ENCODE measurements at regions not wholly inside any gene's neighbourhood (a gene's known extent, or its start where the extent isn't known, plus 50 kb on each side); places are given as distances from the start of the nearest gene placed in this dataset.

DNA sequence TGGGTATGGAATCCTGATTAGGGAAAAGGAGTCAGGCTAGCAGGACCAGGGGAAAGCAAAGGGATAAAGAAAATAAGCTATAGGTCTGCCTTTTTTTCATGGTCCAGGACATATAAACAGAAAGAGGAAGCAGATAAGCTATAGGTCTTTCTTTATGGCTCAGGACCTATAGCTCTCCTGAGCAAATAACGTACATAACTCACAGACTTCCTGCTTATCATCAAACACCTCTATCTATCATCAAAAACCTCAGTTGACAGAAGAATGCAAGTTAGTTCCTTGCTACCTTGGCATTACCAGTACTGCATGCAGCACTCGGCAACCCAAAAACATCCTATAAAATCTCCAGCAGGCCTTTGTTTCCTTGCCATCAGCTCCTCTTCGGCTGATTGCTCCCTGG lies 238.7 kb upstream of the OR4E1 start:
- no peaks in the 10 kb centered on the region for H3K79me1 ChIP-seq (ENCODE audit: low read depth, low read length)
- WGBS, 2 experiments (ENCODE audit: extremely low coverage in 1 of 2, insufficient coverage in 1 of 2, insufficient read length in 1 of 2, insufficient replicate concordance in 2 of 2, low coverage in 1 of 2, low lambda C conversion rate in 2 of 2, missing lambda C conversion rate in 1 of 2), result 98% methylated on average over 3 of the region's 3 CpGs; no CpG with 5 or more reads in 1 of the 2 experiments

More for the DNA sequence above, 238.7 kb upstream of the OR4E1 start:
- no peak for TF ChIP-seq CEBPB (IDR thresholded peaks at IDR 0.05; ENCODE audit: low read depth, low read length)
- TF ChIP-seq NRF1 (IDR thresholded peaks at IDR 0.05; ENCODE audit: low read depth, low read length), result no peak
- TF ChIP-seq FOSL1 (IDR thresholded peaks at IDR 0.05; ENCODE audit: insufficient read depth, low read depth, low read length), result no peak
- no peak for TF ChIP-seq POLR2A (IDR thresholded peaks at IDR 0.05; ENCODE audit: control extremely low read depth in 1 of 2, low read depth in 2 of 2, low read length in 2 of 2)
- TF ChIP-seq KDM4A (IDR thresholded peaks at IDR 0.05; ENCODE audit: low read depth, low read length, severe bottlenecking), result no peak
- TF ChIP-seq CHD2 (IDR thresholded peaks at IDR 0.05; ENCODE audit: low read length), result no peak
- no peaks in the 10 kb centered on the region for H3K9me3 ChIP-seq (ENCODE audit: insufficient read depth in 2 of 2, low read depth in 1 of 2, low read length in 1 of 2)
- no peak overlapping the region for H2BK20ac ChIP-seq (ENCODE audit: low read length)
- no peak overlapping the region for H3K18ac ChIP-seq (ENCODE audit: extremely low read depth, low read length)
- no peaks in the 10 kb centered on the region for H3K36me3 ChIP-seq (ENCODE audit: control insufficient read depth in 2 of 4, insufficient read depth in 4 of 4, low read length in 3 of 4)
- no peak overlapping the region for H3K56ac ChIP-seq (replicated peaks; ENCODE audit: insufficient read length, low read depth, low read length)
- no peak overlapping the region for H2BK12ac ChIP-seq (ENCODE audit: low read depth, low read length)
- H4K20me1 ChIP-seq (replicated peaks in 1 of 2; ENCODE audit: control insufficient read depth in 1 of 2, insufficient read depth in 2 of 2, low read length in 2 of 2), result no peaks in the 10 kb centered on the region
- no peak overlapping the region for H2BK5ac ChIP-seq (ENCODE audit: low read depth, low read length)
- no peak overlapping the region for H2BK15ac ChIP-seq (ENCODE audit: low read length)
- H2AFZ ChIP-seq (ENCODE audit: low read length), result no peak overlapping the region
- H3K4me2 ChIP-seq (ENCODE audit: insufficient read depth in 1 of 2, low read depth in 2 of 2, low read length in 2 of 2), result no peak overlapping the region
- H3K9ac ChIP-seq (replicated peaks in 1 of 4; ENCODE audit: extremely low read depth in 1 of 4, low read depth in 3 of 4, low read length in 3 of 4), result no peak overlapping the region
- no peak overlapping the region for H3K27ac ChIP-seq (ENCODE audit: low read depth, low read length)
- DNase-seq (ENCODE audit: low read depth in 1 of 2, low spot score in 2 of 2) (no peak), FAIRE-seq (no peak)
- no peaks in the 10 kb centered on the region for H3K23me2 ChIP-seq (ENCODE audit: low read depth, low read length)
- H4K91ac ChIP-seq (replicated peaks; ENCODE audit: insufficient read length, low read length), result no peak overlapping the region
- no peaks in the 10 kb centered on the region for H3K79me2 ChIP-seq (ENCODE audit: control insufficient read depth in 1 of 2, insufficient read depth in 2 of 2, low read length in 2 of 2)
- CTCF ChIA-PET (ENCODE audit: partially characterized antibody), result interaction anchor here (1.3 to 4.1 kb wide), 16 partner anchors 7 to 186 kb away, joined by 3 to 21 read pairs (median 8); no protein-coding TSS in a partner anchor
- H2BK120ac ChIP-seq (replicated peaks; ENCODE audit: low read depth, low read length), result no peak overlapping the region
- H3K14ac ChIP-seq (ENCODE audit: insufficient read length), result no peak overlapping the region
- H4K8ac ChIP-seq (ENCODE audit: extremely low read depth, insufficient read depth, low read length), result no peak overlapping the region
- H3K23ac ChIP-seq (ENCODE audit: insufficient read length), result no peak overlapping the region
- H3K4me1 ChIP-seq (replicated peaks in 1 of 4; ENCODE audit: control insufficient read depth in 3 of 4, insufficient read depth in 4 of 4, low read length in 3 of 4), result no peaks in the 10 kb centered on the region
- H4K5ac ChIP-seq (ENCODE audit: insufficient read length, low read depth, low read length), result no peak overlapping the region
- POLR2A ChIA-PET (ENCODE audit: partially characterized antibody), result no interaction called here
- no peak overlapping the region for H3K4ac ChIP-seq (replicated peaks; ENCODE audit: insufficient read length, low read depth, low read length)
- no peak overlapping the region for H3K4me3 ChIP-seq (ENCODE audit: extremely low read depth in 1 of 4, insufficient read depth in 2 of 4, low read depth in 3 of 4, low read length in 4 of 4)
- no peak overlapping the region for H2AK5ac ChIP-seq (ENCODE audit: low read depth, low read length)
- H3K27me3 ChIP-seq (replicated peaks in 1 of 4; ENCODE audit: control insufficient read depth in 3 of 4, extremely low read depth in 1 of 4, insufficient read depth in 3 of 4, low read length in 3 of 4), result no peaks in the 10 kb centered on the region
